ENCODE measurements at regions not wholly inside any gene's neighbourhood (a gene's known extent, or its start where the extent isn't known, plus 50 kb on each side); places are given as distances from the start of the nearest gene placed in this dataset.

- no peak for DNase-seq
Observed at GRCh38 chr1:56304975-56305374, 274.4 kb downstream of the PLPP3 start.

- no peak for DNase-seq
Observed at GRCh38 chr1:56303805-56304204, 275.6 kb downstream of the PLPP3 start.

- DNase-seq: no peak
Observed at GRCh38 chr1:56302878-56303277, 276.5 kb downstream of the PLPP3 start.

- DNase-seq: no peak
Observed at GRCh38 chr1:56301791-56302190, 277.6 kb downstream of the PLPP3 start.

- DNase-seq: no peak
Observed at GRCh38 chr1:56300836-56301235, 278.5 kb downstream of the PLPP3 start.

- no peak for DNase-seq
Observed at GRCh38 chr1:56298866-56299265, 280.5 kb downstream of the PLPP3 start.

- DNase-seq: no peak
Observed at GRCh38 chr1:56297904-56298303, 281.5 kb downstream of the PLPP3 start.

- DNase-seq: no peak
Observed at GRCh38 chr1:56297208-56297607, 282.2 kb downstream of the PLPP3 start.

GRCh38 chr1:56295949-56296929 lies 283.1 kb downstream of the PLPP3 start:
- no peak for DNase-seq

- DNase-seq: no peak
Observed at GRCh38 chr1:56291374-56291919, 287.9 kb downstream of the PLPP3 start.

- no peak for DNase-seq
Observed at GRCh38 chr1:56289260-56289659, 290.1 kb downstream of the PLPP3 start.

GRCh38 chr1:56287721-56288120 lies 291.6 kb downstream of the PLPP3 start:
- DNase-seq: no peak

GRCh38 chr1:56286956-56287355 lies 292.4 kb downstream of the PLPP3 start:
- no peak for DNase-seq

GRCh38 chr1:56286506-56286905 lies 292.9 kb downstream of the PLPP3 start:
- no peak for DNase-seq

GRCh38 chr1:56285554-56286402 lies 293.6 kb downstream of the PLPP3 start:
- no peak for DNase-seq

- no peak for DNase-seq
Observed at GRCh38 chr1:56284928-56285327, 294.4 kb downstream of the PLPP3 start.

GRCh38 chr1:56278061-56278460 lies 301.3 kb downstream of the PLPP3 start:
- DNase-seq: no peak

- DNase-seq: no peak
Observed at GRCh38 chr1:56268519-56269140, 310.7 kb downstream of the PLPP3 start.

GRCh38 chr1:56267611-56268010 lies 311.8 kb downstream of the PLPP3 start:
- no peak for DNase-seq

GRCh38 chr1:56266359-56266758 lies 313.0 kb downstream of the PLPP3 start:
- DNase-seq: no peak

- no peak for DNase-seq
Observed at GRCh38 chr1:56265216-56265615, 314.1 kb downstream of the PLPP3 start.

- no peak for DNase-seq
Observed at GRCh38 chr1:56263908-56264307, 315.5 kb downstream of the PLPP3 start.

- DNase-seq: no peak
Observed at GRCh38 chr1:56258371-56258770, 321.0 kb downstream of the PLPP3 start.

Data from retina (tissue), 1 donor.